OCI-LY3 (cell line): ENCODE measurements at regions not wholly inside any gene's neighbourhood (a gene's known extent, or its start where the extent isn't known, plus 50 kb on each side); places are given as distances from the start of the nearest gene placed in this dataset.

Experiments used
- CTCF ChIP-seq: fragments of 200-600, 300-600 bp; sonication (generic); IDR thresholded peaks from 2 replicates; pipeline ENCODE4 v1.5.1; 2014; ENCODE audit warnings: antibody characterized with exemption, low read length, low read depth
- EZH2phosphoT487 ChIP-seq: fragments of 200-600 bp; shearing (Covaris generic); IDR thresholded peaks from 2 replicates; pipeline ENCODE4 v1.6.1; 2018; ENCODE audit warnings: antibody characterized with exemption, mixed run types, low read depth

GRCh38 chr2:104410136-104410535 lies 443.8 kb upstream of the POU3F3 start:
- TF ChIP-seq CTCF = no peak
- TF ChIP-seq EZH2phosphoT487 = no peak
